Vagina (tissue), 2 donors: ENCODE measurements at regions not wholly inside any gene's neighbourhood (a gene's known extent, or its start where the extent isn't known, plus 50 kb on each side); places are given as distances from the start of the nearest gene placed in this dataset.

Experiments used
- POLR2A ChIP-seq, 2 donors: fragments of 450-650 bp; IDR thresholded peaks; one replicate each; pipeline ENCODE4 v1.6.1; 2017; ENCODE audit warnings: antibody characterized with exemption in 2 of 2, mild to moderate bottlenecking in 2 of 2, moderate library complexity in 2 of 2
- POLR2AphosphoS5 ChIP-seq, 2 donors: sonication (generic); formaldehyde crosslinking; IDR thresholded peaks; one replicate each; pipeline ENCODE4 v1.9.0; 2017; ENCODE audit warnings: antibody characterized with exemption in 2 of 2, mild to moderate bottlenecking in 2 of 2, low read depth in 1 of 2; ENCODE audit not compliant: insufficient read depth in 1 of 2
- TF ChIP-seq, protein P1 (sequence below), 3 experiments: fragments of 450-650 bp in 2 of 3; fragments of 200-600 bp in 1 of 3; sonication (generic) in 1 of 3; IDR thresholded peaks; one replicate each; pipeline ENCODE4 v1.5.1; 2017 to 2019; ENCODE audit warnings: antibody characterized with exemption in 3 of 3, mild to moderate bottlenecking in 2 of 3, moderate library complexity in 2 of 3

DNA sequence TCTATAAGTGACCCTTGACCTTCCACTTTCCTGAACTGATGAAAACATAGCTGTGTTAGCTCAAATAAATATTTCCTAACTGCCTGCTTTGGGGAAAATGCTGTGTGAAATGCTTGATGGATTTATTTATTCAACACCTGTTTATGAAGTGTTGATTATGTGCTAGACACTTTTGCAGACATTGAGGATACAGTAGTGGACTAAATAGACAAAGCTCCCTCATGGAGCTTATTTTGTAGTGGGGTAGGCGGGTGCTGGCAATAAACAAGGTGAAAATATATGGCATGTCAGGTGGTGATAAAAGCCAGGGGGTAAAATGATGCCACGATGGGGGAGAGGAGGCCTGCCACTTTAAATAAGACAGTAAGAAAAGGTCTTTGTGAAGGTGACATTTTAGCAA lies 50.2 kb upstream of the TLR3 start:
- TF ChIP-seq POLR2A (IDR thresholded peaks at IDR 0.05) (no peak), POLR2AphosphoS5 (IDR thresholded peaks at IDR 0.05; ENCODE audit: insufficient read depth in 1 of 2, low read depth in 1 of 2) (no peak)
- TF ChIP-seq, protein P1, sequence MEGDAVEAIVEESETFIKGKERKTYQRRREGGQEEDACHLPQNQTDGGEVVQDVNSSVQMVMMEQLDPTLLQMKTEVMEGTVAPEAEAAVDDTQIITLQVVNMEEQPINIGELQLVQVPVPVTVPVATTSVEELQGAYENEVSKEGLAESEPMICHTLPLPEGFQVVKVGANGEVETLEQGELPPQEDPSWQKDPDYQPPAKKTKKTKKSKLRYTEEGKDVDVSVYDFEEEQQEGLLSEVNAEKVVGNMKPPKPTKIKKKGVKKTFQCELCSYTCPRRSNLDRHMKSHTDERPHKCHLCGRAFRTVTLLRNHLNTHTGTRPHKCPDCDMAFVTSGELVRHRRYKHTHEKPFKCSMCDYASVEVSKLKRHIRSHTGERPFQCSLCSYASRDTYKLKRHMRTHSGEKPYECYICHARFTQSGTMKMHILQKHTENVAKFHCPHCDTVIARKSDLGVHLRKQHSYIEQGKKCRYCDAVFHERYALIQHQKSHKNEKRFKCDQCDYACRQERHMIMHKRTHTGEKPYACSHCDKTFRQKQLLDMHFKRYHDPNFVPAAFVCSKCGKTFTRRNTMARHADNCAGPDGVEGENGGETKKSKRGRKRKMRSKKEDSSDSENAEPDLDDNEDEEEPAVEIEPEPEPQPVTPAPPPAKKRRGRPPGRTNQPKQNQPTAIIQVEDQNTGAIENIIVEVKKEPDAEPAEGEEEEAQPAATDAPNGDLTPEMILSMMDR (IDR thresholded peaks at IDR 0.05): no peak
